OCI-LY7 (cell line): ENCODE measurements at regions not wholly inside any gene's neighbourhood (a gene's known extent, or its start where the extent isn't known, plus 50 kb on each side); places are given as distances from the start of the nearest gene placed in this dataset.

Experiments
- BruUV-seq: library from RNA; stranded (reverse); fragments of 400-500 nt; replicated peaks from 2 replicates; lab custom pipeline; 2021; lab: Mats Ljungman, UMichigan
- CTCF ChIA-PET: fragments of 300-600 bp; sonication (Branson Sonifier 250); formaldehyde crosslinking; loops from one replicate; lab custom pipeline; 2022; ENCODE audit warnings: antibody characterized with exemption; ENCODE audit not compliant: unreplicated experiment; lab: Charles Lee
- POLR2A ChIA-PET: fragments of 300-600 bp; sonication (Branson Sonifier 250); formaldehyde crosslinking; loops from one replicate; lab custom pipeline; 2022; ENCODE audit warnings: antibody characterized with exemption; lab: Charles Lee
- DNase-seq: peaks from one replicate; pipeline ENCODE4 v3.0.0-alpha.2; 2015; ENCODE audit warnings: low spot score
- H2AFZ ChIP-seq: fragments of 200-600 bp; sonication (generic), shearing (Covaris generic); 2 replicates; pipeline ENCODE4 v1.6.1; 2014; ENCODE audit warnings: mild to moderate bottlenecking, antibody characterized with exemption, low read length, moderate library complexity
- H3K27ac ChIP-seq: fragments of 200-600 bp; sonication (generic); 2 replicates; pipeline ENCODE4 v1.5.1; 2014; ENCODE audit warnings: mixed run types, low read depth, mild to moderate bottlenecking, moderate library complexity, low read length, inconsistent platforms; ENCODE audit not compliant: poor library complexity, severe bottlenecking
- H3K36me3 ChIP-seq: fragments of 200-600 bp; sonication (generic); 2 replicates; pipeline ENCODE4 v1.6.1; 2014; ENCODE audit warnings: mild to moderate bottlenecking, antibody characterized with exemption, low read length, moderate library complexity, mixed read lengths; ENCODE audit not compliant: insufficient read depth
- H3K4me1 ChIP-seq: fragments of 200-600 bp; sonication (generic); 2 replicates; pipeline ENCODE4 v1.5.1; 2014; ENCODE audit warnings: mild to moderate bottlenecking, low read length; ENCODE audit not compliant: insufficient read depth, poor library complexity, severe bottlenecking
- H3K4me2 ChIP-seq: fragments of 200-600 bp; sonication (generic); 2 replicates; pipeline ENCODE4 v1.6.1; 2014; ENCODE audit warnings: mild to moderate bottlenecking, low read length
- H3K4me3 ChIP-seq: fragments of 200-600 bp; sonication (generic); 2 replicates; pipeline ENCODE4 v1.5.1; 2014; ENCODE audit warnings: mild to moderate bottlenecking, low read depth, low read length; ENCODE audit not compliant: poor library complexity, severe bottlenecking
- H3K79me2 ChIP-seq: fragments of 200-600 bp; sonication (generic); 2 replicates; pipeline ENCODE4 v1.6.1; 2016; ENCODE audit warnings: low read depth, mild to moderate bottlenecking, low read length, moderate library complexity, mixed read lengths; ENCODE audit not compliant: insufficient read depth
- H3K9me2 ChIP-seq: fragments of 200-600 bp; sonication (generic); 2 replicates; pipeline ENCODE4 v1.6.1; 2016; ENCODE audit warnings: mild to moderate bottlenecking, low read length, mixed read lengths; ENCODE audit not compliant: insufficient read depth
- H3K9me3 ChIP-seq: fragments of 200-600 bp; sonication (generic); 2 replicates; pipeline ENCODE4 v1.6.1; 2014; ENCODE audit warnings: mild to moderate bottlenecking, mixed run types, low read length, mixed read lengths
- H4K20me1 ChIP-seq: fragments of 200-600 bp; sonication (generic); 2 replicates; pipeline ENCODE4 v1.6.1; 2014; ENCODE audit warnings: mild to moderate bottlenecking, antibody characterized with exemption, low read length, moderate library complexity, mixed read lengths; ENCODE audit not compliant: insufficient read depth
- EZH2phosphoT487 ChIP-seq: fragments of 200-600 bp; sonication (generic); IDR thresholded peaks from 2 replicates; pipeline ENCODE4 v1.6.1; 2018; ENCODE audit warnings: low read depth, borderline replicate concordance, mild to moderate bottlenecking, mixed run types, antibody characterized with exemption, low read length, moderate library complexity, mixed read lengths
- intact Hi-C: fragments of 100-400 bp; cut with micrococcal nuclease; formaldehyde crosslinking; loops from one replicate; pipeline ENCODE4 v1.10.0; 2022; ENCODE audit not compliant: unreplicated experiment
- TF ChIP-seq, protein P1 (sequence below): fragments of 200-600 bp; sonication (generic); conservative IDR thresholded peaks from 2 replicates; pipeline ENCODE4 v1.5.1; 2014; ENCODE audit warnings: mild to moderate bottlenecking, antibody characterized with exemption, low read length, moderate library complexity, mixed read lengths

DNA sequence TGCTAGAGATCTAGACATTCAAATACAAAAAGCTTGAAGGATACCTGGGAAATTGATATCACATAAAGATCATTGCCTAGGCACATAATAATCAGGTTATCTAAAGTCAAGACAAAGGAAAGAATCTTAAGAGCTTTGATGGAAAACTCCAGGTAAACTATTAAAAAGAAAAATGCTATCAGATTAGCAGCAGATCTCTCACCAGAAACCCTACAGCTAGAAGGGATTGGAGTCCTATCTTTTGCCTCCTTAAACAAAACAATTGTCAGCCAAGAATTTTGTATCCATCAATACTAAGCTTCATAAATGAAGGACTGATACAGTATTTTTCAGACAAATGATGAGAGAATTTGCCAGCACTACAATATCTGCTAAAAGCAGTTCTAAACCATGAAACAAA lies 682.4 kb upstream of the ATXN8OS start:
- no peak for DNase-seq
- H3K27ac ChIP-seq, result no peak overlapping the region
- no peaks in the 10 kb centered on the region for H4K20me1 ChIP-seq
- no peaks in the 10 kb centered on the region for H3K79me2 ChIP-seq
- BruUV-seq, result no TSS peak
- TF ChIP-seq, protein P1, sequence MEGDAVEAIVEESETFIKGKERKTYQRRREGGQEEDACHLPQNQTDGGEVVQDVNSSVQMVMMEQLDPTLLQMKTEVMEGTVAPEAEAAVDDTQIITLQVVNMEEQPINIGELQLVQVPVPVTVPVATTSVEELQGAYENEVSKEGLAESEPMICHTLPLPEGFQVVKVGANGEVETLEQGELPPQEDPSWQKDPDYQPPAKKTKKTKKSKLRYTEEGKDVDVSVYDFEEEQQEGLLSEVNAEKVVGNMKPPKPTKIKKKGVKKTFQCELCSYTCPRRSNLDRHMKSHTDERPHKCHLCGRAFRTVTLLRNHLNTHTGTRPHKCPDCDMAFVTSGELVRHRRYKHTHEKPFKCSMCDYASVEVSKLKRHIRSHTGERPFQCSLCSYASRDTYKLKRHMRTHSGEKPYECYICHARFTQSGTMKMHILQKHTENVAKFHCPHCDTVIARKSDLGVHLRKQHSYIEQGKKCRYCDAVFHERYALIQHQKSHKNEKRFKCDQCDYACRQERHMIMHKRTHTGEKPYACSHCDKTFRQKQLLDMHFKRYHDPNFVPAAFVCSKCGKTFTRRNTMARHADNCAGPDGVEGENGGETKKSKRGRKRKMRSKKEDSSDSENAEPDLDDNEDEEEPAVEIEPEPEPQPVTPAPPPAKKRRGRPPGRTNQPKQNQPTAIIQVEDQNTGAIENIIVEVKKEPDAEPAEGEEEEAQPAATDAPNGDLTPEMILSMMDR, result no peak
- TF ChIP-seq EZH2phosphoT487, result no peak
- POLR2A ChIA-PET, result interaction anchor here (0.7 kb wide), 1 partner anchor 13 kb away, joined by 3 read pairs; no protein-coding TSS in a partner anchor
- no peak overlapping the region for H2AFZ ChIP-seq
- H3K4me1 ChIP-seq, result no peaks in the 10 kb centered on the region
- intact Hi-C loops, result no loop called here
- 0 out of 2 replicates have a peak, but pooled peaks cover 6% of the 10 kb centered on the region for H3K9me3 ChIP-seq
- CTCF ChIA-PET, result no interaction called here
- H3K36me3 ChIP-seq, result no peaks in the 10 kb centered on the region
- no peaks in the 10 kb centered on the region for H3K9me2 ChIP-seq
- H3K4me2 ChIP-seq, result no peak overlapping the region
- H3K4me3 ChIP-seq, result no peak overlapping the region

DNA sequence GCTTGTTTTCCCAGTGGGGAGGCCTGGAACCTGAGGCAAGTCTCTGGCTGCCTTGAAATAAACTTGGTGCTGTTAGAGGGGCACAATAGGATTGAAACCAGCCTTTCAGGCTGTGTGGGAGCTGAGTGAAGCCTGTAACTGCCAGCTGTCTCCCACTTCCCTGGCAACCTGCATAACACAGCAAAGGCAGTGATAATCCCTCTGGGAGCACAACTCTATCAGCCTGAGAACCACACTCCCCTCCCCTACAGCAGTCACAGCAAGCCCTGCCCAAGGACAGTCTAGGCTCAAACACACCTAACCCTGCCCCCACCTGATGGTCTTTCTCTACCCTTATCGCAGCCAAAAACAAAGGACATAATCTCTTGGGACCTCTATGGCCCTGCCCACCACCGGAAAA lies 683.8 kb upstream of the ATXN8OS start:
- Histone ChIP-seq H3K4me1 (no peaks in the 10 kb centered on the region), H3K9me2 (no peaks in the 10 kb centered on the region), H3K27ac (no peak overlapping the region), H4K20me1 (no peaks in the 10 kb centered on the region), H3K4me2 (no peak overlapping the region), H2AFZ (no peak overlapping the region), H3K36me3 (no peaks in the 10 kb centered on the region), H3K79me2 (no peaks in the 10 kb centered on the region), H3K4me3 (no peak overlapping the region), H3K9me3 (0 out of 2 replicates have a peak, but pooled peaks cover 6% of the 10 kb centered on the region)
- TF ChIP-seq, protein P1, result no peak
- no peak for TF ChIP-seq EZH2phosphoT487
- POLR2A ChIA-PET, result no interaction called here
- CTCF ChIA-PET, result no interaction called here
- BruUV-seq, result no TSS peak
- DNase-seq, result no peak
- intact Hi-C loops, result no loop called here

DNA sequence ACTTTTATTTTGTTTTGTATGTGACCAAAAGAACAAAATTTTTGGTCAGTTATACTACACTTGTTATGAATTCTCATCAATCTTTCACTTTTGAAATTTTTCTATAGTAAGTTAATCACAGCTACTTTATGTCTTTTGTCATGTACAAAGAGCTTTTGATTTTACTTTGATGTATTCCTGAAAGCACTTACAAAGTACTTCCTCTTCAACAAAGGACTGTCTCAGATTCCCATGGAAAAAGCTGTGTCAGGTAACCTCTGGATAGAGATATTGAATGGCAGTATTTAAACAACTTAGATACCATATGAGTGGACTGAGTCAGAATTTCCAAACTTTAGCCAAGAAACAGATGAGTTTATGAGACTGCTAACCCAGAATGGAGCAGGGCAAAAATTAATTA lies 689.3 kb upstream of the ATXN8OS start:
- ChIA-PET CTCF (no interaction called here), POLR2A (interaction anchor here (0.8 kb wide), 1 partner anchor 22 kb away, joined by 7 read pairs; no protein-coding TSS in a partner anchor)
- Histone ChIP-seq H3K4me2 (no peak overlapping the region), H3K9me2 (no peaks in the 10 kb centered on the region), H3K9me3 (no peaks in the 10 kb centered on the region), H4K20me1 (no peaks in the 10 kb centered on the region), H3K36me3 (no peaks in the 10 kb centered on the region), H3K4me1 (no peaks in the 10 kb centered on the region), H3K79me2 (no peaks in the 10 kb centered on the region), H2AFZ (no peak overlapping the region), H3K4me3 (no peak overlapping the region), H3K27ac (no peak overlapping the region)
- intact Hi-C loops, result no loop called here
- no TSS peak for BruUV-seq
- DNase-seq, result no peak
- TF ChIP-seq, protein P1, result no peak
- TF ChIP-seq EZH2phosphoT487, result no peak
